GM19397 (cell line): ENCODE measurements at regions not wholly inside any gene's neighbourhood (a gene's known extent, or its start where the extent isn't known, plus 50 kb on each side); places are given as distances from the start of the nearest gene placed in this dataset.

Experiments
- ATAC-seq: cut with Tn5 transposase; IDR thresholded peaks from one replicate; pipeline ENCODE4 v1.9.1; 2021; ENCODE audit warnings: mild to moderate bottlenecking, moderate library complexity; ENCODE audit not compliant: unreplicated experiment

- no peak for ATAC-seq
Observed at GRCh38 chr17:73947281-73947965, 256.1 kb upstream of the RPL38 start.

GRCh38 chr17:73947966-73948355 lies 255.5 kb upstream of the RPL38 start:
- ATAC-seq: no peak

GRCh38 chr17:73949903-73950592 lies 253.4 kb upstream of the RPL38 start:
- ATAC-seq: no peak

- ATAC-seq: no peak
Observed at GRCh38 chr17:73950593-73950914, 252.9 kb upstream of the RPL38 start.

- ATAC-seq: no peak
Observed at GRCh38 chr17:73952082-73952479, 251.4 kb upstream of the RPL38 start.

- ATAC-seq: no peak
Observed at GRCh38 chr17:73952480-73953205, 250.8 kb upstream of the RPL38 start.

- no peak for ATAC-seq
Observed at GRCh38 chr17:73953206-73954033, 250.1 kb upstream of the RPL38 start.

GRCh38 chr17:73954951-73955350 lies 248.5 kb upstream of the RPL38 start:
- no peak for ATAC-seq

GRCh38 chr17:73955616-73956015 lies 247.9 kb upstream of the RPL38 start:
- ATAC-seq: no peak

GRCh38 chr17:73956169-73956568 lies 247.3 kb upstream of the RPL38 start:
- ATAC-seq: no peak

- ATAC-seq: no peak
Observed at GRCh38 chr17:73956595-73957465, 246.6 kb upstream of the RPL38 start.

- ATAC-seq: no peak
Observed at GRCh38 chr17:73957564-73957963, 245.9 kb upstream of the RPL38 start.

GRCh38 chr17:73958453-73958852 lies 245.0 kb upstream of the RPL38 start:
- no peak for ATAC-seq

GRCh38 chr17:73960469-73960868 lies 243.0 kb upstream of the RPL38 start:
- ATAC-seq: no peak

GRCh38 chr17:73962308-73962707 lies 241.2 kb upstream of the RPL38 start:
- no peak for ATAC-seq

- ATAC-seq: no peak
Observed at GRCh38 chr17:73968680-73969079, 234.8 kb upstream of the RPL38 start.

GRCh38 chr17:73969956-73970355 lies 233.5 kb upstream of the RPL38 start:
- ATAC-seq: no peak

- ATAC-seq: no peak
Observed at GRCh38 chr17:73971127-73971526, 232.4 kb upstream of the RPL38 start.

- no peak for ATAC-seq
Observed at GRCh38 chr17:73972056-73972455, 231.4 kb upstream of the RPL38 start.

- ATAC-seq: no peak
Observed at GRCh38 chr17:73972901-73973300, 230.6 kb upstream of the RPL38 start.
